ENCODE measurements at regions not wholly inside any gene's neighbourhood (a gene's known extent, or its start where the extent isn't known, plus 50 kb on each side); places are given as distances from the start of the nearest gene placed in this dataset.

DNA sequence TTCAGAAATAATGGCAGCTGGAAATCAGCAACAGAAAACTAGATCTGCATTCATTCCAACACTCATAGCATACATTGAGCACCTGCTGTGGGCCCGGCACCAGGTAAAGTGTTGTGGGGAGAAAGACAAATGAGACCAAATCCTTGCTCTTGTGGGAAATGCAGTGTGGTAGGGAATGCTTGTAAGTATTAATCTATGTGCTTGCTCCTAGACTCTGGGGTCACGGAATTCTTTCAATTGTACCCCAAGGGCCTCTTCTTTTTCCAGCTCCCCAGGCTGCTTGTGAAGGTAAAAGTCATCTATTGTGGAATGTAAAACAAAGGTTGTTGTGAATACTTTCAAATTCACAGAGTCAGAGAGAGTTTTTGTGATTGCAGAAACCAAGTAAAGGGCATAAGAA lies 501.9 kb downstream of the CDK5RAP2 start:
- POLR2A ChIA-PET: no interaction called here
- Histone ChIP-seq H3K9me3 (ENCODE audit: control insufficient read depth, insufficient read depth, low read depth, low read length) (no peaks in the 10 kb centered on the region), H3K4me3 (ENCODE audit: low read depth, low read length) (no peak overlapping the region), H3K4me1 (ENCODE audit: control insufficient read depth, insufficient read depth, low read length) (no peaks in the 10 kb centered on the region), H3K36me3 (ENCODE audit: control insufficient read depth in 2 of 2, insufficient read depth in 1 of 2, low read length in 2 of 2) (no peaks in the 10 kb centered on the region), H3K27ac (ENCODE audit: extremely low read depth, low read depth, low read length) (no peak overlapping the region)
- no peak for TF ChIP-seq MYNN (tag by site-specific recombination; IDR thresholded peaks at IDR 0.05; ENCODE audit: borderline replicate concordance)
- TF ChIP-seq SCRT1 (tag by site-specific recombination; IDR thresholded peaks at IDR 0.05; ENCODE audit: borderline replicate concordance): no peak
- no peak for TF ChIP-seq ZNF707 (tag by site-specific recombination; IDR thresholded peaks at IDR 0.05)
- TF ChIP-seq ZNF2 (tag by site-specific recombination; IDR thresholded peaks at IDR 0.05): no peak
- CTCF ChIA-PET: no interaction called here

DNA sequence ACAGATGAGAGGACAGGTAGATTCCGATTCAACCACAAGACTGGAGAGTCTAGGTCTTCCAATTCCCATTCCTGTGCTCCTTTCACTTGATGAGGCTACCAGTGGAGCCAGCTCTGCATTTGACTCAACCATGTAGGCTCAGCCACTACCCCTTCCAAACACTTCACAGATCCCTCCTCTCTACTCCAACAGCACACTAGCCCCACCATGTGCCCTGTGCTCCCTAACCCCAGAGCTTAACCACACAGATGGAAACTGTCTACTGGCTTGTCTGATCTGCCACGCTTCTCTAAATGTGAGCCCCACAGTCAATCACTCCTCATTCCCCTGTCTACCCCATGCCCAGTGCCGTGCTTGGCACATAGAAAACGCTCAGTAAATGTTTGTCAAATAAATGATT lies 508.2 kb downstream of the CDK5RAP2 start:
- TF ChIP-seq ZNF341 (tag by site-specific recombination; IDR thresholded peaks at IDR 0.05; ENCODE audit: low read depth): no peak
- TF ChIP-seq ZNF777 (tag by site-specific recombination; IDR thresholded peaks at IDR 0.05; ENCODE audit: borderline replicate concordance): no peak
- TF ChIP-seq, protein P1, sequence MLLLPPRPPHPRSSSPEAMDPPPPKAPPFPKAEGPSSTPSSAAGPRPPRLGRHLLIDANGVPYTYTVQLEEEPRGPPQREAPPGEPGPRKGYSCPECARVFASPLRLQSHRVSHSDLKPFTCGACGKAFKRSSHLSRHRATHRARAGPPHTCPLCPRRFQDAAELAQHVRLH (tag by site-specific recombination; IDR thresholded peaks at IDR 0.05): no peak
- TF ChIP-seq ZNF677 (tag by site-specific recombination; IDR thresholded peaks at IDR 0.05): no peak
- no peak for TF ChIP-seq SCRT2 (tag by site-specific recombination; IDR thresholded peaks at IDR 0.05)
- TF ChIP-seq GLIS1 (tag by site-specific recombination; IDR thresholded peaks at IDR 0.05): no peak
- TF ChIP-seq ZNF837 (tag by site-specific recombination; IDR thresholded peaks at IDR 0.05): no peak
- TF ChIP-seq ZNF843 (tag by site-specific recombination; IDR thresholded peaks at IDR 0.05): no peak
- TF ChIP-seq, protein P2, sequence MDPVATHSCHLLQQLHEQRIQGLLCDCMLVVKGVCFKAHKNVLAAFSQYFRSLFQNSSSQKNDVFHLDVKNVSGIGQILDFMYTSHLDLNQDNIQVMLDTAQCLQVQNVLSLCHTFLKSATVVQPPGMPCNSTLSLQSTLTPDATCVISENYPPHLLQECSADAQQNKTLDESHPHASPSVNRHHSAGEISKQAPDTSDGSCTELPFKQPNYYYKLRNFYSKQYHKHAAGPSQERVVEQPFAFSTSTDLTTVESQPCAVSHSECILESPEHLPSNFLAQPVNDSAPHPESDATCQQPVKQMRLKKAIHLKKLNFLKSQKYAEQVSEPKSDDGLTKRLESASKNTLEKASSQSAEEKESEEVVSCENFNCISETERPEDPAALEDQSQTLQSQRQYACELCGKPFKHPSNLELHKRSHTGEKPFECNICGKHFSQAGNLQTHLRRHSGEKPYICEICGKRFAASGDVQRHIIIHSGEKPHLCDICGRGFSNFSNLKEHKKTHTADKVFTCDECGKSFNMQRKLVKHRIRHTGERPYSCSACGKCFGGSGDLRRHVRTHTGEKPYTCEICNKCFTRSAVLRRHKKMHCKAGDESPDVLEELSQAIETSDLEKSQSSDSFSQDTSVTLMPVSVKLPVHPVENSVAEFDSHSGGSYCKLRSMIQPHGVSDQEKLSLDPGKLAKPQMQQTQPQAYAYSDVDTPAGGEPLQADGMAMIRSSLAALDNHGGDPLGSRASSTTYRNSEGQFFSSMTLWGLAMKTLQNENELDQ (tag by site-specific recombination; IDR thresholded peaks at IDR 0.05; ENCODE audit: low read depth): no peak
- no peak for TF ChIP-seq OSR2 (tag by site-specific recombination; IDR thresholded peaks at IDR 0.05)
- no peak for TF ChIP-seq ZNF560 (tag by site-specific recombination; IDR thresholded peaks at IDR 0.05; ENCODE audit: borderline replicate concordance)
- TF ChIP-seq, protein P3, sequence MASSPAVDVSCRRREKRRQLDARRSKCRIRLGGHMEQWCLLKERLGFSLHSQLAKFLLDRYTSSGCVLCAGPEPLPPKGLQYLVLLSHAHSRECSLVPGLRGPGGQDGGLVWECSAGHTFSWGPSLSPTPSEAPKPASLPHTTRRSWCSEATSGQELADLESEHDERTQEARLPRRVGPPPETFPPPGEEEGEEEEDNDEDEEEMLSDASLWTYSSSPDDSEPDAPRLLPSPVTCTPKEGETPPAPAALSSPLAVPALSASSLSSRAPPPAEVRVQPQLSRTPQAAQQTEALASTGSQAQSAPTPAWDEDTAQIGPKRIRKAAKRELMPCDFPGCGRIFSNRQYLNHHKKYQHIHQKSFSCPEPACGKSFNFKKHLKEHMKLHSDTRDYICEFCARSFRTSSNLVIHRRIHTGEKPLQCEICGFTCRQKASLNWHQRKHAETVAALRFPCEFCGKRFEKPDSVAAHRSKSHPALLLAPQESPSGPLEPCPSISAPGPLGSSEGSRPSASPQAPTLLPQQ (tag by site-specific recombination; IDR thresholded peaks at IDR 0.05): no peak
- no peak for TF ChIP-seq ZNF76 (tag by site-specific recombination; IDR thresholded peaks at IDR 0.05; ENCODE audit: borderline replicate concordance, low read depth)
- no peak for TF ChIP-seq ZNF426 (tag by site-specific recombination; IDR thresholded peaks at IDR 0.05)
- no peak for TF ChIP-seq ZNF394 (tag by site-specific recombination; IDR thresholded peaks at IDR 0.05; ENCODE audit: borderline replicate concordance)
- TF ChIP-seq ZNF48 (tag by site-specific recombination; IDR thresholded peaks at IDR 0.05): no peak
- no peaks in the 10 kb centered on the region for H3K4me1 ChIP-seq (ENCODE audit: control insufficient read depth, insufficient read depth, low read length)
- no peak overlapping the region for H3K4me3 ChIP-seq (ENCODE audit: low read depth, low read length)
- POLR2A ChIA-PET: no interaction called here
- no peaks in the 10 kb centered on the region for H3K36me3 ChIP-seq (ENCODE audit: control insufficient read depth in 2 of 2, insufficient read depth in 1 of 2, low read length in 2 of 2)
- no peaks in the 10 kb centered on the region for H3K9me3 ChIP-seq (ENCODE audit: control insufficient read depth, insufficient read depth, low read depth, low read length)
- CTCF ChIA-PET: no interaction called here
- no peak overlapping the region for H3K27ac ChIP-seq (ENCODE audit: extremely low read depth, low read depth, low read length)

DNA sequence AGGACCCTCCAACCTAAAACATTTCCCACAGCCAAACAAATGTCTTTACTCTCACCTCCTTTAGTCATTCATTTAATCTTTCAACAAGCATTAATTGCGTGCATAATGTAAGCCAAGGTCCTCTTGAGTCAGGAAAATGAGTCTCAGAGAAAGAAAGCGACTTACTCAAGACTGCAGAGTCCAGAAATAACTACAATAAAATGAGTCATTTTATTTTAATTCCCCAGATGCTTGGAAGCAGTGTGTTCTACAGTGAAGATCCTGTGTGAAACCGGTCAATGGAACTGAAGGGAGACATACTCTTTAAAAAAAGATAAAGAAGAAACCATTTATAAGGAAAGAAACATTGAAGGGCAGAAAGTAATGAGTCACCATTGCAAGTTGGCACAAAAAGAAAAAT lies 513.7 kb downstream of the CDK5RAP2 start:
- Histone ChIP-seq H3K36me3 (ENCODE audit: control insufficient read depth in 2 of 2, insufficient read depth in 1 of 2, low read length in 2 of 2) (no peaks in the 10 kb centered on the region), H3K9me3 (ENCODE audit: control insufficient read depth, insufficient read depth, low read depth, low read length) (no peaks in the 10 kb centered on the region), H3K4me3 (ENCODE audit: low read depth, low read length) (no peak overlapping the region), H3K4me1 (ENCODE audit: control insufficient read depth, insufficient read depth, low read length) (no peaks in the 10 kb centered on the region), H3K27ac (ENCODE audit: extremely low read depth, low read depth, low read length) (no peak overlapping the region)
- ChIA-PET POLR2A (no interaction called here), CTCF (no interaction called here)
- TF ChIP-seq ZBTB48 (tag by site-specific recombination; IDR thresholded peaks at IDR 0.05) (no peak), ZNF248 (tag by site-specific recombination; IDR thresholded peaks at IDR 0.05) (no peak), ZNF768 (tag by site-specific recombination; IDR thresholded peaks at IDR 0.05) (no peak), ZNF37A (tag by site-specific recombination; IDR thresholded peaks at IDR 0.05) (no peak)

Measured in HEK293 (cell line).